Sciatic nerve (tissue), 2 donors: ENCODE measurements at regions not wholly inside any gene's neighbourhood (a gene's known extent, or its start where the extent isn't known, plus 50 kb on each side); places are given as distances from the start of the nearest gene placed in this dataset.
A peak's percentile ranks its signal among the peaks of the same experiment; 100 is the strongest.
"Not testable (repeated sequence)": the region's sequence is repeated elsewhere in the genome, so short reads cannot be mapped to it uniquely, and the experiment has no call there.

ENCODE experiments used
- ATAC-seq: fragments of 200-7000 bp; cut with Tn5 transposase; one replicate; pipeline ENCODE4 v1.9.1; 2020; ENCODE audit warnings: mild to moderate bottlenecking, moderate library complexity
- DNase-seq: peaks from one replicate; pipeline ENCODE4 v3.0.0-alpha.2; 2020; ENCODE audit warnings: low spot score
- intact Hi-C: fragments of 100-400 bp; cut with DNase I; formaldehyde crosslinking; loops from one replicate; pipeline ENCODE4 v1.14.2; 2022
- donor health status: DM: no; HTN: no; CAD: no.
- donor health status: DM: no; HTN: no; CAD: no.

DNA sequence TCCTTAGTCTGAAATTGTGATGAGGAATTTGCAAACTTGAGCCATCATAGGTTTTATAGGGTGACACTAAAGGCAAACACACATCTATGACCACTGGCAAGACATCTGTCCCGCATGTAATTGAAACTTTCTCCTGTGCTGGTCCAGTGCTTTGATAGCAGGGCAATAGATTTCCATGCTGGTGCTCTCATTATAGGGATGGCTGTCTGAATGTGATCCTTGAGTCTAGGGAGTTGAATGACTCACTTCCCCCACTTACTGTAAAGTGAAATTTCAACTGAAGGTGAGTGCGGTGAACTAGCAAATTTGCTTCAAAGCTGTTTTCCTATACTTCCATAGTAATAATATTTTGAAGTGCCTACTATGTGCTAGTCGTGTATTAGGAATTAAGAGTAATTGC, 1630.0 kb downstream of the STIM2 start:
- ATAC-seq (no peak), DNase-seq (no peak)
- intact Hi-C loops = no loop called here

DNA sequence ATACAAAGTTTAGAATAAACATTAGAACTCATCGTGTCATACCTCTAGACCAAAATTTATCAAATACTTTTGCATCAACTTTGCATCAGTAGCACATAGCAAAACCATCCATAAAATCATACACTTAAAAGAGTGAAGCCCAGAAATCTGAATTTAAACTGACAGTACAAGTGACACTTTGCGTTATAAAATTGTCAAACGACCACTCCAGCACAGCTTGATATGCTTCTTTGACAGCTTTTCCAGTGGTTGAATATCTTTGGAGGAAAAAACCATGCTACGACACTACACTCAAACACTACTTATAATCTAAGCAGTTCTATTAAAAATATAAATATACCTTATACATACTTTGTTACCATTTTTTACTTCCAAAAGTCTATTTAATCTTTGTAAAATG, 1644.4 kb downstream of the STIM2 start:
- intact Hi-C loops = no loop called here
- DNase-seq (no peak), ATAC-seq (no peak)

GRCh38 chr4:28508636-28509035, 1648.0 kb downstream of the STIM2 start:
- no peak for ATAC-seq
- intact Hi-C loops = no loop called here

GRCh38 chr4:28514766-28515165, 1654.1 kb downstream of the STIM2 start:
- intact Hi-C loops, ATAC-seq, DNase-seq: not testable (repeated sequence)

More at GRCh38 chr4:28508636-28509035, 1648.0 kb downstream of the STIM2 start:
- DNase-seq = no peak

- intact Hi-C loops = no loop called here
- DNase-seq (no peak), ATAC-seq (no peak)
Observed at GRCh38 chr4:28518561-28519165, 1658.0 kb downstream of the STIM2 start.

DNA sequence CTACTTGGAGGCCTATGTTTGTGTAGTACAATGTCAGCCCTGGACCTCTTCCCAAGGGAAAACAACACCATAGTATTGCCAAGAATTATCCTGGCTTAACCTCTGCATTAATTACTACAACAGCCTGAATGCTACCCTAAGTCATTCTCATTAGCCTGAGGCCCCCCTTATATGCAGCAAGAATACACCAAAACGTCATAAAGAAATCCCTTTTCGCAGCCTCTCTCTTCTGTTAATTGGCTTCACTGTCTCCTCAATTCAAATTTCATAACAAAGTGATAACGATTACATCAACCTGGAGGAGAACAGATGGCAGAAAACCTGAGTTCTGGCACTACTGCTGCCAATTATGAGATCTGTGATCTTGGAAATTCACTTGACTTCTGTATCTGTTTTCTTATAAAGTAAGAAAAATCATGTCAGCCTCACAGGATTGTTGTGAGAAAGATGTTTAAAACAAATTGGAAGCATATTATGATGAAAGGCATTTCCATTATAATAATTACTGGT, 1663.1 kb downstream of the STIM2 start:
- DNase-seq (no peak), ATAC-seq (no peak)
- intact Hi-C loops = no loop called here

- intact Hi-C loops = no loop called here
- ATAC-seq = no peak
- no peak for DNase-seq
Observed at GRCh38 chr4:28536124-28536523, 1675.5 kb downstream of the STIM2 start.

- ATAC-seq = no peak
- intact Hi-C loops = no loop called here
Observed at GRCh38 chr4:28545986-28546385, 1685.3 kb downstream of the STIM2 start.

DNA sequence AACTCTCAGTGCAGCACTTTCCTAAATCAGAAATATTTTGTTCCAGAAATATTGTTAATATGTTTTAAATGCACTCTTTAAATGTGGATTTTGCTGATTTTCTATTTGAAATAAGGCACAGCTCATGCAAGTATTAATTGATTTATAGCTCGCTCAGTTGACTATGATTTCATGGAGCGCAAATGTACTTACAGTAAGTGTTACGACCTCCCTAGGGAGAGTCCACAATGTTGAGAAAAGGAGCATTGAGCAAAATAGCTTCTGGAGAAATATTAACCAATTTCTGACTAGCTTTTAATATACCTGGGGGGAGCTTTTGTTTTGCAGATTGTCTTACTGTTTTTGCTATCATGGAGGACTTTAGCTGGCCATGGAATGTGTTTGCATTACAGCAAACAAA, 1687.5 kb downstream of the STIM2 start:
- no peak for DNase-seq
- ATAC-seq = no peak
- intact Hi-C loops = no loop called here

More at GRCh38 chr4:28545986-28546385, 1685.3 kb downstream of the STIM2 start:
- DNase-seq = no peak

DNA sequence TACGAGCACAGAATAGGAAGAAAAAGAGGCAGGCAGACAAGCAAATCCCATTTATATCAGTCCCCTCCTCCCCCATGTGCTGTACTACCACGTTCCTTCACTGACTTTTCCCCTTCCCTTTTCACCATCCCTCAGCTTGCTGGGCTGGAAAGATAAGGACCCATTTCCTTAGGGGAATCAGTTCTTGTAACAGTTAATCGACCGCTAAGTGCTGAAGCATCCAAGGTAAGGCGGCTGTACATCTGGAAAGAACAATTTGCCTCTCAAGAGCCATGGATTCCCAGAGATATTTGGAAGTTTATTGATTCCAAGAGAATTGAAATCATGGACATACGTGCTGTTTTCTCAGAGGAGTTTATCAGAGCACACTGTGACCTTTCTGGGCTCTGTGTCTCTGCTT, 1688.0 kb downstream of the STIM2 start:
- DNase-seq (no peak), ATAC-seq (no peak)
- intact Hi-C loops = no loop called here

- ATAC-seq (no peak), DNase-seq (no peak)
- intact Hi-C loops = no loop called here
Observed at GRCh38 chr4:28555866-28556265, 1695.2 kb downstream of the STIM2 start.

DNA sequence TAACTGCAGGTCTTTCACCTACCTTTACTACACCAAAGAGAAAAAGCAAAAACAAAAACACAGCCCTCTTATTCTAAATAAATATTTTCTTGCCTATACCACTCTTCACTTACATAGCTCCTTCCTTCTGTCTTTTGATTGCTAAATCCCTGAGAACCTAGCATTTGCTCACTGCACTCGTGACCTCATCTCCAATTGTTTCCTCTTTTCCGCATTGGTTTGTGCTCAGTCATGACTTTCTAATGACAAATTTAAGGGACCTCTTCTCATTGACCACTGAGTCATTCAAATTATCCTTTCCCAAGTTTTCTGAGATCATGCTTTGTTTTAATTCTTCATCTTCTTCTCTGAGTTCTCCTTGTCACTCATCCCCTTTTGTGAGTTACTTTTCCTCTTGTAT, 1697.1 kb downstream of the STIM2 start:
- ATAC-seq = no peak
- DNase-seq = no peak
- intact Hi-C loops = no loop called here

DNA sequence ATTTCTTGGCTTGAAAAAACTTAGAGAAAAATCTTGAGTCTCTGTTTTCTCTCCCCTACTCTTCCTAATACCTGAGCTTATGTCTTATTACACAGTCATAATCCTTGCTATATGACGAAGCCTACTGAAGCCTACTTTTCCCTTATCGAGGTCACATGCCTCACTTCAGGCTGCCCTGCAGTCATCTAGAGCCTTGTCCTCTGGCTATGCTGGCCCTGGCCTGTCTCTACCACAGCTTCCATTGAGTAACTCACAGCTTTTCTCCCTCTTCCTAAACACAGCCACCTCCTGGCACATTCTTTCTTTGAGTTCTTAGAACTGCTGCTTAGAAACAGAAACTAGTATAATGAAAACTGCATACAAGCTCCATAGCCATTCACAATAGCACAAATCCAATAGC, 1698.3 kb downstream of the STIM2 start:
- intact Hi-C loops = no loop called here
- no peak for DNase-seq
- no peak for ATAC-seq

- intact Hi-C loops = no loop called here
- DNase-seq (no peak), ATAC-seq (no peak)
Observed at GRCh38 chr4:28562913-28563312, 1702.3 kb downstream of the STIM2 start.

DNA sequence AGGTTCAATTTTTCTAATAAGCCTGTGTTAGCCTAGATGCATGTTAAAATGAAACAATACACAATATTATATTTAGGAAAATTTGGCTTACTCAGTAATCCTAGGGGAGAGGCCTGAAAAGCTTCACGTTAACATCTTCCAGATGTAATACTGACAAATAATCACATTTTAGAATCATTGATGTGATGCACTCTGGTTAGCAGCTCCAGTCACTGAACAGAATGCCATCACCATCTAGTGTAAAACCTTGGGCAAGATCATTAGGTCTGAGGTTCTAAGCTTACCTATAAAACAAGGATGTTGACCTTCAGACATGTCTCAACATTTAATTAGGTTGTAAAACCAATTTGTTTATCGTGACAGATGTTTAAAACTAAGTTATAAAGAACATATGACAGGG, 1704.8 kb downstream of the STIM2 start:
- intact Hi-C loops = no loop called here
- ATAC-seq (peak; percentile 57), DNase-seq (no peak)

DNA sequence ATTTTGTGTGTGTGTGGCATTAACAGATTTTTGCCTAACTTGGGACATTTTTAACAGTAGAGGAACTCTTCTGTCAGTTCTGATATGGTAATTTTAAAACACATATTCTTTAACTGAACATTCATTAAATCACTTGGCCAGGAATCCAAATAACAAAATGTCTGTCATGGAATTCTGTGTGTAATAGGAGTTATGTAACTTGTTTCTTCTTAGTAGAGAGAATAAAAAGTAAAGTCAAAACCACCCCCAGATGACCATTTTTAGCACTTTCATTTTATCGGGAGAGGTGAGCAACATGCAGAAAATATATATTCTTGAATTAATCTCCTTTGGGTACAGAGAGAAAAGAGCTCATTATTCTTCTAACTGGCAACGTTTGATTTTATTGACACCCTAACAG, 1740.3 kb downstream of the STIM2 start:
- no peak for ATAC-seq
- intact Hi-C loops = no loop called here

DNA sequence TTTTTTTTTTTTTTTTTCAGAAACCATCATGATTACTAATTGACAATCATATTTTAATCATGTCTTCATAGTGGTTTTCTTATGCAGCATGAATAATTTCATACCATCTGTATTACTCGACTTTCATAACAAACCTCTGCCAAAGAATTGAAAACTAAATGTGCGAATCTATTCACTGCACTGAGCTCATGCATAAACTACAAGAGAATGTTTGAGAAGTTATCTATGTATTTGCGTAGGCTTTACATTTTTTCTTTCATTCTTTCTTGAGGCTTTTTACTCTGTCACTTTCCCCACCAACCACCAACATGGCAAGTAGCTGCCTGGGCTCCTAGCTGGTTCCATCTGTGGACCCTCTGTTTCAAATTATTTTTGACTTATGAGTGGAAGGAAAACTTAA, 1761.0 kb downstream of the STIM2 start:
- DNase-seq (no peak), ATAC-seq (no peak)
- intact Hi-C loops = no loop called here

More for the DNA sequence above, 1740.3 kb downstream of the STIM2 start:
- DNase-seq = no peak

- DNase-seq (no peak), ATAC-seq (no peak)
- intact Hi-C loops = no loop called here
Observed at GRCh38 chr4:28636971-28637370, 1776.3 kb downstream of the STIM2 start.

DNA sequence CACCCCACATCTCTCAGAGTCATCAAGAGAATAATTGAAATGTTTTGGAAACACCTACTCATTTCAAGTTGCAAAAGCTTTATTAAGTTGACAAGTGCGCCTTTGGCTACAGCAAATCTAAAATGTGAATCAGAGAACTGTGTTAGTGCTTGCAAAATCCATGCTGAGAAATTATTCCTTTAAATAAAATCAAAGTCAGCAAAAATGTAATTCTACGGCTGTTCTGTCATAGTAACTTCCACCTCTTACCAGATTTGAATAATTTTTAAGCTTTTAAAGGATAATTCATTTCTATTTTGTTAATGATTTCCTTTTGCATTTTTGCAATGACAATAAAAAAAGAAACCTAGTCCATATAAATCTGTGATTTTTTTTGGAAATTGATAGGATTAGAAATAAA, 1779.1 kb downstream of the STIM2 start:
- DNase-seq (no peak), ATAC-seq (no peak)
- intact Hi-C loops = no loop called here

DNA sequence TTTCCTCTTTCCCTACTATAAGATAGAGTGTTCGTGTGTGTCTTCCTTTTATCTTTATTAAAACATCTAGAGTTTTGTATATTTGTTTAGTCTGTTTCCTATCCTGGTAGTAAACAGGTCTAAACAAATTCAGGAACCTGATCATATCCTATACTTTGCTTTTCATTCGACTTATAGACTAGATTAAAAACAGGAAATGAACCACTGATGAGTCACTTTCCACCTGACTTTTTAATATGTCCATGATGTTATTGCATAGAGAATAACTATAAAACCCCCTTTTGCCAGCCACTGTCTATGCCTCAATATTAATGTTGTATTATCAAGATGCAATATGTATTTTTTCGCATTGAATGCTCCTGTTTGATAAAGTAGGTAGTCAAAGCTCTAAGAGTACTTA, 1794.0 kb downstream of the STIM2 start:
- DNase-seq = no peak
- no peak for ATAC-seq
- intact Hi-C loops = no loop called here

GRCh38 chr4:28665306-28665705, 1804.7 kb downstream of the STIM2 start:
- intact Hi-C loops = no loop called here
- ATAC-seq (no peak), DNase-seq (no peak)
